Neural cell (in vitro differentiated cells): ENCODE measurements at regions not wholly inside any gene's neighbourhood (a gene's known extent, or its start where the extent isn't known, plus 50 kb on each side); places are given as distances from the start of the nearest gene placed in this dataset.

ENCODE experiments used
- POLR2AphosphoS5 ChIP-seq: IDR thresholded peaks from 2 replicates; pipeline ENCODE4 v1.6.1; 2012
- RAD21 ChIP-seq: fragments of 450-650 bp; conservative IDR thresholded peaks from 2 replicates; pipeline ENCODE4 v1.6.1; 2014; ENCODE audit warnings: antibody characterized with exemption, mild to moderate bottlenecking, moderate library complexity
- TF ChIP-seq, protein P1 (sequence below): IDR thresholded peaks from 2 replicates; pipeline ENCODE4 v1.6.1; 2012; ENCODE audit warnings: borderline replicate concordance
- TF ChIP-seq, protein P2 (sequence below): fragments of 450-650 bp; IDR thresholded peaks from 2 replicates; pipeline ENCODE4 v1.5.1; 2014; ENCODE audit warnings: antibody characterized with exemption, mild to moderate bottlenecking, moderate library complexity; ENCODE audit not compliant: poor library complexity, severe bottlenecking

DNA sequence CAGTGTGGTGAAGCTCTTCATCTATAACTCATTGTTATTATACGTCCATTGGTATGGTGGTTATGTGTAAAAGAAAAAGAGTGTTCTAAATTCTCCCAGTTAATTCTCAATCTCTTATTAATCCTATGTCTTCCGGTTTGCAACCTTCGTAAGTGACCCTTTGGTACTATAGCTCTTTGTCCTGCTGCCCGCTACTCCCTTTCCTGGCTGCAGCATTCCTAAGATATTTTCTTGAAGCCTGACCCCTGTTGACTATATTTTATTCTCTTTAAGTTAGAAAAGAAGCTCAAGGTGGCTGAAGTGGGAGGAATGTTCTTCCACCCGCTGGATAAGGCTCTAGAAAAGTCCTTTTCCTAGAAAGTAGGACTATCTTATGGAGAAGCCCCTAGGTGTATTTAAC, 684.8 kb downstream of the SOCS6 start:
- no peak for TF ChIP-seq POLR2AphosphoS5
- TF ChIP-seq RAD21, result no peak
- TF ChIP-seq, protein P1, sequence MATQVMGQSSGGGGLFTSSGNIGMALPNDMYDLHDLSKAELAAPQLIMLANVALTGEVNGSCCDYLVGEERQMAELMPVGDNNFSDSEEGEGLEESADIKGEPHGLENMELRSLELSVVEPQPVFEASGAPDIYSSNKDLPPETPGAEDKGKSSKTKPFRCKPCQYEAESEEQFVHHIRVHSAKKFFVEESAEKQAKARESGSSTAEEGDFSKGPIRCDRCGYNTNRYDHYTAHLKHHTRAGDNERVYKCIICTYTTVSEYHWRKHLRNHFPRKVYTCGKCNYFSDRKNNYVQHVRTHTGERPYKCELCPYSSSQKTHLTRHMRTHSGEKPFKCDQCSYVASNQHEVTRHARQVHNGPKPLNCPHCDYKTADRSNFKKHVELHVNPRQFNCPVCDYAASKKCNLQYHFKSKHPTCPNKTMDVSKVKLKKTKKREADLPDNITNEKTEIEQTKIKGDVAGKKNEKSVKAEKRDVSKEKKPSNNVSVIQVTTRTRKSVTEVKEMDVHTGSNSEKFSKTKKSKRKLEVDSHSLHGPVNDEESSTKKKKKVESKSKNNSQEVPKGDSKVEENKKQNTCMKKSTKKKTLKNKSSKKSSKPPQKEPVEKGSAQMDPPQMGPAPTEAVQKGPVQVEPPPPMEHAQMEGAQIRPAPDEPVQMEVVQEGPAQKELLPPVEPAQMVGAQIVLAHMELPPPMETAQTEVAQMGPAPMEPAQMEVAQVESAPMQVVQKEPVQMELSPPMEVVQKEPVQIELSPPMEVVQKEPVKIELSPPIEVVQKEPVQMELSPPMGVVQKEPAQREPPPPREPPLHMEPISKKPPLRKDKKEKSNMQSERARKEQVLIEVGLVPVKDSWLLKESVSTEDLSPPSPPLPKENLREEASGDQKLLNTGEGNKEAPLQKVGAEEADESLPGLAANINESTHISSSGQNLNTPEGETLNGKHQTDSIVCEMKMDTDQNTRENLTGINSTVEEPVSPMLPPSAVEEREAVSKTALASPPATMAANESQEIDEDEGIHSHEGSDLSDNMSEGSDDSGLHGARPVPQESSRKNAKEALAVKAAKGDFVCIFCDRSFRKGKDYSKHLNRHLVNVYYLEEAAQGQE, result no peak
- TF ChIP-seq, protein P2, sequence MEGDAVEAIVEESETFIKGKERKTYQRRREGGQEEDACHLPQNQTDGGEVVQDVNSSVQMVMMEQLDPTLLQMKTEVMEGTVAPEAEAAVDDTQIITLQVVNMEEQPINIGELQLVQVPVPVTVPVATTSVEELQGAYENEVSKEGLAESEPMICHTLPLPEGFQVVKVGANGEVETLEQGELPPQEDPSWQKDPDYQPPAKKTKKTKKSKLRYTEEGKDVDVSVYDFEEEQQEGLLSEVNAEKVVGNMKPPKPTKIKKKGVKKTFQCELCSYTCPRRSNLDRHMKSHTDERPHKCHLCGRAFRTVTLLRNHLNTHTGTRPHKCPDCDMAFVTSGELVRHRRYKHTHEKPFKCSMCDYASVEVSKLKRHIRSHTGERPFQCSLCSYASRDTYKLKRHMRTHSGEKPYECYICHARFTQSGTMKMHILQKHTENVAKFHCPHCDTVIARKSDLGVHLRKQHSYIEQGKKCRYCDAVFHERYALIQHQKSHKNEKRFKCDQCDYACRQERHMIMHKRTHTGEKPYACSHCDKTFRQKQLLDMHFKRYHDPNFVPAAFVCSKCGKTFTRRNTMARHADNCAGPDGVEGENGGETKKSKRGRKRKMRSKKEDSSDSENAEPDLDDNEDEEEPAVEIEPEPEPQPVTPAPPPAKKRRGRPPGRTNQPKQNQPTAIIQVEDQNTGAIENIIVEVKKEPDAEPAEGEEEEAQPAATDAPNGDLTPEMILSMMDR, result no peak
